Peyer's patch (tissue), 4 donors: ENCODE measurements at regions not wholly inside any gene's neighbourhood (a gene's known extent, or its start where the extent isn't known, plus 50 kb on each side); places are given as distances from the start of the nearest gene placed in this dataset.

Experiments
- DNase-seq, 3 donors: peaks; one replicate each; pipeline ENCODE4 v3.0.0-alpha.2; 2017 to 2019
- H3K27ac ChIP-seq, 4 donors: fragments of 200-600 bp; sonication (generic); one replicate each; pipeline ENCODE4 v1.5.1; 2016 to 2019
- H3K27me3 ChIP-seq, 2 donors: fragments of 200-600 bp; sonication (generic); one replicate each; pipeline ENCODE4 v1.5.1; 2019
- H3K36me3 ChIP-seq, 3 donors: fragments of 200-600 bp; sonication (generic); one replicate each; pipeline ENCODE4 v1.5.1; 2016 to 2019
- H3K4me1 ChIP-seq, 4 donors: fragments of 200-600 bp; sonication (generic); one replicate each; pipeline ENCODE4 v1.5.1; 2016 to 2019
- H3K4me3 ChIP-seq, 4 donors: fragments of 200-600 bp; sonication (generic); 1 replicate in 3 of 4; 2 replicates in 1 of 4; pipeline ENCODE4 v1.5.1; 2016 to 2019; ENCODE audit warnings: mild to moderate bottlenecking in 1 of 4
- H3K9me3 ChIP-seq, 4 donors: fragments of 200-600 bp; sonication (generic); one replicate each; pipeline ENCODE4 v1.5.1; 2016 to 2019; ENCODE audit warnings: mild to moderate bottlenecking in 1 of 4
- POLR2A ChIP-seq, 2 donors: fragments of 450-650 bp; IDR thresholded peaks; one replicate each; pipeline ENCODE4 v1.5.1; 2017; ENCODE audit warnings: antibody characterized with exemption in 2 of 2, mild to moderate bottlenecking in 2 of 2, moderate library complexity in 2 of 2
- TF ChIP-seq, protein P1 (sequence below), 6 experiments: fragments of 450-650 bp in 4 of 6; fragments of 200-600 bp in 2 of 6; sonication (generic) in 1 of 6; IDR thresholded peaks; one replicate each; pipeline ENCODE4 v1.5.1; 2017 to 2019; ENCODE audit warnings: antibody characterized with exemption in 6 of 6, mild to moderate bottlenecking in 3 of 6, moderate library complexity in 1 of 6

DNA sequence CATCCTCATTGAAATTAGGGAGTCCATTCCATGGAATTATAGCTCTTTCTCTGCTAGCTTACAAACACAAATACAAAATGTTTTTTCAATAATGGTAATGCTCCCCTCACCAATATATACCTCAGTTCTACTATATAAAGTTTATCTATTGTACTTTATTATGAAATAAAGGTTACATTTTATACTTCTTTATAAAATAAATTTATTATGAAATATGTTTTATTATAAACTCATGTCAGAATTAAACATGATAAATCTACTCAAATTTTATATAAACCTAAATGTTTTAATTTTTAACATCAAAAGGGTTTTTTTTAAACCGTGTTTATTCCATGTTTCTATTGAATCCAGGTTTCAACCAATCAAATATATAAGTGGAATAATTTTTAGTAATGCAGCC, 646.1 kb upstream of the PCDH20 start:
- no peak overlapping the region for H3K27ac ChIP-seq
- H3K4me3 ChIP-seq: no peak overlapping the region
- H3K27me3 ChIP-seq: no peaks in the 10 kb centered on the region
- no peak for TF ChIP-seq POLR2A (IDR thresholded peaks at IDR 0.05)
- TF ChIP-seq, protein P1, sequence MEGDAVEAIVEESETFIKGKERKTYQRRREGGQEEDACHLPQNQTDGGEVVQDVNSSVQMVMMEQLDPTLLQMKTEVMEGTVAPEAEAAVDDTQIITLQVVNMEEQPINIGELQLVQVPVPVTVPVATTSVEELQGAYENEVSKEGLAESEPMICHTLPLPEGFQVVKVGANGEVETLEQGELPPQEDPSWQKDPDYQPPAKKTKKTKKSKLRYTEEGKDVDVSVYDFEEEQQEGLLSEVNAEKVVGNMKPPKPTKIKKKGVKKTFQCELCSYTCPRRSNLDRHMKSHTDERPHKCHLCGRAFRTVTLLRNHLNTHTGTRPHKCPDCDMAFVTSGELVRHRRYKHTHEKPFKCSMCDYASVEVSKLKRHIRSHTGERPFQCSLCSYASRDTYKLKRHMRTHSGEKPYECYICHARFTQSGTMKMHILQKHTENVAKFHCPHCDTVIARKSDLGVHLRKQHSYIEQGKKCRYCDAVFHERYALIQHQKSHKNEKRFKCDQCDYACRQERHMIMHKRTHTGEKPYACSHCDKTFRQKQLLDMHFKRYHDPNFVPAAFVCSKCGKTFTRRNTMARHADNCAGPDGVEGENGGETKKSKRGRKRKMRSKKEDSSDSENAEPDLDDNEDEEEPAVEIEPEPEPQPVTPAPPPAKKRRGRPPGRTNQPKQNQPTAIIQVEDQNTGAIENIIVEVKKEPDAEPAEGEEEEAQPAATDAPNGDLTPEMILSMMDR (IDR thresholded peaks at IDR 0.05): no peak
- DNase-seq: no peak
- no peaks in the 10 kb centered on the region for H3K4me1 ChIP-seq
- H3K9me3 ChIP-seq: no peaks in the 10 kb centered on the region
- H3K36me3 ChIP-seq: no peaks in the 10 kb centered on the region

DNA sequence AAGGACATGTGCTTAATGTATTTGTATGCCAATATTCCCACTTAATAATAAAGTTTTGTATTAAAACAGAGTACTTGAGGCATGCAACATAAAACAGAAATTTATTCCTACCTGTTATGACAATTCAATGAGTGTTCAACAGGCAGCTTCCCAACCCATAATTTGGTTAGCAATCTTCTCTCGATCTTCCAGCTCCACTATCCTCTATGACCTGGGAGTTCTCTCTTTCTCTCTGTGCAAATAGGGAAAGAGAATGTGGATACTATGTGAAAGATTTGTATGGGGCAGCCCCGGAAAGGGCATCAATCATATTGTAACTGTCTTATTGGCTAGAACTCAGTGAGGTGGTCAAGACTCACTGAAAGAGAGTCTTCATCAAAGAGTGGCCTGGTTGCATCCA, 644.9 kb upstream of the PCDH20 start:
- no peak overlapping the region for H3K27ac ChIP-seq
- DNase-seq: no peak
- no peaks in the 10 kb centered on the region for H3K27me3 ChIP-seq
- TF ChIP-seq, protein P1 (IDR thresholded peaks at IDR 0.05): no peak
- TF ChIP-seq POLR2A (IDR thresholded peaks at IDR 0.05): no peak
- no peaks in the 10 kb centered on the region for H3K36me3 ChIP-seq
- H3K9me3 ChIP-seq: no peaks in the 10 kb centered on the region
- no peaks in the 10 kb centered on the region for H3K4me1 ChIP-seq
- H3K4me3 ChIP-seq: no peak overlapping the region

DNA sequence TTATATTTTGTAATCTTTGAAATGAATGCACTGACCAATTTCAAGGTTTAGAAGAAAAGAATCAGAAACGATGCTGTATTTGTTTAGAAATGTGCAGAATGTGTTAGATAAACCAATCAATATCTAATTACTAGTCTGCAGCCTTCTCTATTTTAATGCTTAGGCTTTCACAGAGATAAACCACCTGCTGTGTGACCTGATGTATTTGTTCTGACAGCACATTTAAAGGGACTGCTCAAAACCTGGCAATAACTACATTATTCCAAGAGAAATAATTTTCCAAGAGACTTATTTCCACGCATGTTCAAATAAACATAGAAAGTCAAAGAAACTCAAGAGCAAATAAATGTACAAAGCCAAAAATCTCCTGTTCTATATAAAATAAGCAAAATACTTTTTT, 641.6 kb upstream of the PCDH20 start:
- no peak overlapping the region for H3K27ac ChIP-seq
- no peaks in the 10 kb centered on the region for H3K9me3 ChIP-seq
- no peaks in the 10 kb centered on the region for H3K4me1 ChIP-seq
- DNase-seq: no peak
- no peaks in the 10 kb centered on the region for H3K36me3 ChIP-seq
- no peaks in the 10 kb centered on the region for H3K27me3 ChIP-seq
- no peak for TF ChIP-seq POLR2A (IDR thresholded peaks at IDR 0.05)
- TF ChIP-seq, protein P1 (IDR thresholded peaks at IDR 0.05): no peak
- no peak overlapping the region for H3K4me3 ChIP-seq

DNA sequence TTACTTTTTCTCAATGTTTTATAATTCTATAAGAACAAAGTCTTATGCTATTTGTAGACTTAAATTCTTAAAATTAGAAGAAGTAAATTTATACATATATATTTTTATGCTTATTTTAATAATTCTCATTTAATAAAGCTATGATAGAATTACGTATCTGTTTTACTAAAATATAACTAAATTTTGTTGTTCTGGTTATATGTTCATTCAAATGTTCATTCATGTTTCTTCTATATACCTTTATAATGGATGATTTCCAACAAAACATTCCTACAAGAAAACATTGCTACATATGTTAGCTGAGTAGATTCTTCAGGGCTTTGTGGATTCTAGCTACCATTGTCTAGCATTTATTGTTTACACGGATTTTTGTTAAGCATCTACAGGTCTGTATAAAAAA, 634.3 kb upstream of the PCDH20 start:
- Histone ChIP-seq H3K27me3 (no peaks in the 10 kb centered on the region), H3K36me3 (no peaks in the 10 kb centered on the region), H3K4me3 (no peak overlapping the region), H3K27ac (no peak overlapping the region), H3K4me1 (no peaks in the 10 kb centered on the region), H3K9me3 (peaks cover 0 to 4% (median 0%) of the 10 kb centered on the region in 4 donors)
- TF ChIP-seq, protein P1 (IDR thresholded peaks at IDR 0.05): no peak
- no peak for TF ChIP-seq POLR2A (IDR thresholded peaks at IDR 0.05)
- no peak for DNase-seq

DNA sequence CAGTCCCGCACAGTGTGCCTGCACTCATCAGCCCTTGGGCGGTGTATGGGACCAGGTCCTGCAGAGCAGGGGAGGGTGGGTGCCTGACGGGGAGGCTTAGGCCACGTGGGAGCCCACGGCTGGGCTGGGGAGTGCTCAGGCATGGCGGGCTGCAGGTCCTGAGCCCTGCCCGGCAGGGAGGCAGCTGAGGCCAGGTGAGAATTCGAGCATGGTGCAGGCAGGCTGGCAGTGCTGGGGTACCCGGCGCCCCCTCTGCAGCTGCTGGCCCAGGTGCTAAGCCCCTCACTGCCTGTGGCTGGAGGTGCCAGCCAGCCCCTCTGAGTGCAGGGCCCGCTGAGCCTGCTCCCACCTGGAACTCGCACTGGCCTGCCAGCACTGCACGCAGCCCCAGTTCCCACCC, 630.9 kb upstream of the PCDH20 start:
- Histone ChIP-seq H3K27me3 (no peaks in the 10 kb centered on the region), H3K27ac (no peak overlapping the region), H3K36me3 (no peaks in the 10 kb centered on the region), H3K4me3 (no peak overlapping the region), H3K9me3 (peaks cover 0 to 4% (median 0%) of the 10 kb centered on the region in 4 donors), H3K4me1 (no peaks in the 10 kb centered on the region)
- TF ChIP-seq POLR2A (IDR thresholded peaks at IDR 0.05): no peak
- TF ChIP-seq, protein P1 (IDR thresholded peaks at IDR 0.05): no peak
- DNase-seq: no peak

DNA sequence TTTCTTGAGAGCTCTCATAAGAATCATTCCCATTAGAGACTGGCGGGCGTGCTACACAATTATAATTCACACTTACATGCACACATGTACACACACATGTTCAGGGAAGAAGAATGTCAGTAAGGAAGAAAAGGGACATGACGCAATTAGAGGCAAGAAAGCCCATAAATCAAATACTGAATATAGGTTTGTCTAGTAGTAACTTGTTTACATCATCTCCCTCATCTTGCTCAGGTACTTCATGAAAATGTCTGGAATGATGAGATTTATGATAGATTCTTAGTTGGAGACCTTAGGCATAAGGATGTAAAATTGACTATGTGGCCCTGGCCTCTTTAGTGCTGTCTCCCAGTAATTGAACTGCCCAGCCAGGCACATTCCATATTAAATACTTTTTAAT, 628.0 kb upstream of the PCDH20 start:
- no peak for TF ChIP-seq POLR2A (IDR thresholded peaks at IDR 0.05)
- TF ChIP-seq, protein P1 (IDR thresholded peaks at IDR 0.05): no peak
- no peak for DNase-seq
- H3K27ac ChIP-seq: no peak overlapping the region
- H3K4me1 ChIP-seq: no peaks in the 10 kb centered on the region
- H3K27me3 ChIP-seq: no peaks in the 10 kb centered on the region
- H3K36me3 ChIP-seq: no peaks in the 10 kb centered on the region
- H3K9me3 ChIP-seq: peaks cover 0 to 4% (median 0%) of the 10 kb centered on the region in 4 donors
- H3K4me3 ChIP-seq: no peak overlapping the region
